ENCODE measurements at regions not wholly inside any gene's neighbourhood (a gene's known extent, or its start where the extent isn't known, plus 50 kb on each side); places are given as distances from the start of the nearest gene placed in this dataset.

DNA sequence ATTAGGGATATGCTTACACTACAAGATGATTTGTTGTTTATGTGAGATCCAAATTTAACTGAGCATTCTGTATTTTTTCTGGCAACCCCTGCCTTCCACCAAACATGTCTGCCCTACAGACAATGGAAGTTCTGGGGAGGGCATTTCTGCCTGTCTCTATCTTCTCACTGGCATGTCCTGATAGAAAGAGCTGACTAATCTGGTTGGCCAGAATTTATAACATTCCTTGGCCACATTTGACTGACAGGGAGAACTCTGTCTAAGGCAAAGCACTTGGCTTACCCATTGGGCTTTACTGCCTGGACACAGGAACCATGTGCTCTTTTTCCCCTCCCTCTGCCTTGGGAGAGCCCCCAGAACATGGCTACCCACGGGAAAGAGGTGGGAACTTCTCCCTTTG, 70.6 kb upstream of the TMEM178A start:
- Mint-ChIP-seq H3K27me3 (no peaks in the 10 kb centered on the region), H3K4me1 (ENCODE audit: low read depth) (peaks cover 3% of the 10 kb centered on the region)

DNA sequence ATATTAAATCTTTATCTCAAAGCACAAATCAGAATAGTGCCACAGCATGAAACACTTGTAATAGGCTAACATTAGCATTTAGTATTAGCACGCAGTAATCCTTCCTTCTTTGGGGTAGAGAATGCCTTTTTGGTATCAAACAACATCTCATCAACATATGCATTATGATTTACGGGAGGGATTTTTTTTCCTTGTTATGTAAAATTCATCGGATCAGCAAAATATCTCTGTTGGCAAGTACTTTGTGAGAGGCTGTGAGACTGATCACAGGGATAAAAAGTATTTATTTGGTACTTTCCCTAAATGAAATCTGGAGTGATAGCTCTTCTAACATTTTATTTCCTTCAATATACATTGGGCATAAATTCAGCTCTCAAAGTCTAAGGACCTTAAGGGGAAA, 68.4 kb upstream of the TMEM178A start:
- H3K4me1 Mint-ChIP-seq (ENCODE audit: low read depth): peaks cover 3% of the 10 kb centered on the region
- no peaks in the 10 kb centered on the region for H3K27me3 Mint-ChIP-seq
- H3K4me3 Mint-ChIP-seq (ENCODE audit: low read depth): no peak overlapping the region
- H3K27ac Mint-ChIP-seq: no peak overlapping the region
- DNase-seq (ENCODE audit: low spot score, unreplicated experiment): no peak
- TF ChIP-seq, protein P1, sequence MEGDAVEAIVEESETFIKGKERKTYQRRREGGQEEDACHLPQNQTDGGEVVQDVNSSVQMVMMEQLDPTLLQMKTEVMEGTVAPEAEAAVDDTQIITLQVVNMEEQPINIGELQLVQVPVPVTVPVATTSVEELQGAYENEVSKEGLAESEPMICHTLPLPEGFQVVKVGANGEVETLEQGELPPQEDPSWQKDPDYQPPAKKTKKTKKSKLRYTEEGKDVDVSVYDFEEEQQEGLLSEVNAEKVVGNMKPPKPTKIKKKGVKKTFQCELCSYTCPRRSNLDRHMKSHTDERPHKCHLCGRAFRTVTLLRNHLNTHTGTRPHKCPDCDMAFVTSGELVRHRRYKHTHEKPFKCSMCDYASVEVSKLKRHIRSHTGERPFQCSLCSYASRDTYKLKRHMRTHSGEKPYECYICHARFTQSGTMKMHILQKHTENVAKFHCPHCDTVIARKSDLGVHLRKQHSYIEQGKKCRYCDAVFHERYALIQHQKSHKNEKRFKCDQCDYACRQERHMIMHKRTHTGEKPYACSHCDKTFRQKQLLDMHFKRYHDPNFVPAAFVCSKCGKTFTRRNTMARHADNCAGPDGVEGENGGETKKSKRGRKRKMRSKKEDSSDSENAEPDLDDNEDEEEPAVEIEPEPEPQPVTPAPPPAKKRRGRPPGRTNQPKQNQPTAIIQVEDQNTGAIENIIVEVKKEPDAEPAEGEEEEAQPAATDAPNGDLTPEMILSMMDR (IDR thresholded peaks at IDR 0.05; ENCODE audit: unreplicated experiment): no peak
- H3K36me3 Mint-ChIP-seq (ENCODE audit: insufficient read depth): no peaks in the 10 kb centered on the region
- no peaks in the 10 kb centered on the region for H3K9me3 Mint-ChIP-seq (ENCODE audit: low read depth)

More for the DNA sequence above, 70.6 kb upstream of the TMEM178A start:
- no peak overlapping the region for H3K27ac Mint-ChIP-seq
- no peaks in the 10 kb centered on the region for H3K36me3 Mint-ChIP-seq (ENCODE audit: insufficient read depth)
- TF ChIP-seq, protein P1 (IDR thresholded peaks at IDR 0.05; ENCODE audit: unreplicated experiment): no peak
- no peak for DNase-seq (ENCODE audit: low spot score, unreplicated experiment)
- no peaks in the 10 kb centered on the region for H3K9me3 Mint-ChIP-seq (ENCODE audit: low read depth)
- no peak overlapping the region for H3K4me3 Mint-ChIP-seq (ENCODE audit: low read depth)

DNA sequence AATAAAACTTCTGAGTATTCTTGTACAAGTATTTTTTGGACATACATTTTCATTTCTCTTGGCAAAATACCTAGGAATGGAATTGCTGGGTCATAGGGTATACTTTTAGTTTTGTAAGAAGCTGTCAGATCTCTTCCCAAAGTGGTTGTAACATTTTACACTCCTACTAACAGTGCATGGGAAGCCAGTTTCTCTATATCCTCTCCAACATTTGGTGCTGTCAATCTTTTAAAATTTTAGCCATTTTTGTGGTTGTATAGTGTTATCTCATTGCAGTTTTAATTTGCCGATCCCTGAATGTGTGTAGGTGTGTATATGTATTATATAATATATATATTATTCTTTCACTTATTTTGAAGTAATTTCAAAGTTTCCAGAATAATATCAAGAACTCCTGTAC, 63.1 kb upstream of the TMEM178A start:
- TF ChIP-seq, protein P1 (IDR thresholded peaks at IDR 0.05; ENCODE audit: unreplicated experiment): no peak
- Mint-ChIP-seq H3K27ac (no peak overlapping the region), H3K27me3 (no peaks in the 10 kb centered on the region), H3K4me3 (ENCODE audit: low read depth) (no peak overlapping the region), H3K36me3 (ENCODE audit: insufficient read depth) (no peaks in the 10 kb centered on the region), H3K4me1 (ENCODE audit: low read depth) (peaks cover 3% of the 10 kb centered on the region), H3K9me3 (ENCODE audit: low read depth) (no peaks in the 10 kb centered on the region)
- no peak for DNase-seq (ENCODE audit: low spot score, unreplicated experiment)

DNA sequence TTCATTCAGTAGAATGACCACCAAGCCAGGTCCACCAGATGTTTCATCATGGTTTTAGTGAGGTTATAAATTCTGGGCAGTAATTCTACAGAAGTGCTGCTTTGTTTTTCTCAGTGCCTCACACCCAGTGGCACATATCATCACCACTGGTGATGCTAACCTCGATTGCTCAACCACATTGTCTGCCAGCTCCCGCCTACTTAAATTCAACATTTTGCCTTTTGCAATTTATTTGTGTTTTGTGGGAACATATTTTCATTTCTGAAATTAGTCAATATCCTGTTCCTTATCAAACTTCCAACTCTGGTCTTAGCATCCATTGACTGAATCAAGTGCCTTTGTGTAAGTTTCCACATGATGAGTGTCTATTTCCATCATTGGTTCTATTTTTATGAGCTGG, 62.3 kb upstream of the TMEM178A start:
- H3K36me3 Mint-ChIP-seq (ENCODE audit: insufficient read depth): no peaks in the 10 kb centered on the region
- peaks cover 3% of the 10 kb centered on the region for H3K4me1 Mint-ChIP-seq (ENCODE audit: low read depth)
- no peaks in the 10 kb centered on the region for H3K9me3 Mint-ChIP-seq (ENCODE audit: low read depth)
- no peak for DNase-seq (ENCODE audit: low spot score, unreplicated experiment)
- H3K27ac Mint-ChIP-seq: no peak overlapping the region
- TF ChIP-seq, protein P1 (IDR thresholded peaks at IDR 0.05; ENCODE audit: unreplicated experiment): no peak
- no peaks in the 10 kb centered on the region for H3K27me3 Mint-ChIP-seq
- H3K4me3 Mint-ChIP-seq (ENCODE audit: low read depth): no peak overlapping the region

DNA sequence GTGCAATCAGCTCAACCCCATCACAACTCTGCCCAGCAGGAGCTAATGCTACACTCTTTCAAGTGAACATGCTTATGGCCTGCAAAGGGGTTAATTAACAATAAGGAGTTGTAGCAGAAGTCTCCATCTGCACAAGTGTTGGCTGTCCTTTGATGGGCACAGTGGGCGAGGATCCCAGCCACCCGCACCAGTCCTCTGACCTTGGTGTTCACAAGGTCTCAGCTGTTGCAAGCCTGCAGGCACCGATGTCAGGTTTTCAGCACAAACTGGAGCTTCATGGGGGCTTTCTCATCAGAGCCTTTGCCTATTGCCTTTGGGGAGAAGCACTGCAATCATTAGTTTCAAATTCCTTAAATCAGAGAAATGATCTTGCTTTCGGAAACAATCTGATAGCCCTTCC, 60.9 kb upstream of the TMEM178A start:
- Mint-ChIP-seq H3K4me3 (ENCODE audit: low read depth) (no peak overlapping the region), H3K36me3 (ENCODE audit: insufficient read depth) (no peaks in the 10 kb centered on the region), H3K27ac (no peak overlapping the region), H3K27me3 (no peaks in the 10 kb centered on the region), H3K4me1 (ENCODE audit: low read depth) (peaks cover 11% of the 10 kb centered on the region), H3K9me3 (ENCODE audit: low read depth) (no peaks in the 10 kb centered on the region)
- TF ChIP-seq, protein P1 (IDR thresholded peaks at IDR 0.05; ENCODE audit: unreplicated experiment): no peak
- no peak for DNase-seq (ENCODE audit: low spot score, unreplicated experiment)
